ENCODE measurements at regions not wholly inside any gene's neighbourhood (a gene's known extent, or its start where the extent isn't known, plus 50 kb on each side); places are given as distances from the start of the nearest gene placed in this dataset.

DNA sequence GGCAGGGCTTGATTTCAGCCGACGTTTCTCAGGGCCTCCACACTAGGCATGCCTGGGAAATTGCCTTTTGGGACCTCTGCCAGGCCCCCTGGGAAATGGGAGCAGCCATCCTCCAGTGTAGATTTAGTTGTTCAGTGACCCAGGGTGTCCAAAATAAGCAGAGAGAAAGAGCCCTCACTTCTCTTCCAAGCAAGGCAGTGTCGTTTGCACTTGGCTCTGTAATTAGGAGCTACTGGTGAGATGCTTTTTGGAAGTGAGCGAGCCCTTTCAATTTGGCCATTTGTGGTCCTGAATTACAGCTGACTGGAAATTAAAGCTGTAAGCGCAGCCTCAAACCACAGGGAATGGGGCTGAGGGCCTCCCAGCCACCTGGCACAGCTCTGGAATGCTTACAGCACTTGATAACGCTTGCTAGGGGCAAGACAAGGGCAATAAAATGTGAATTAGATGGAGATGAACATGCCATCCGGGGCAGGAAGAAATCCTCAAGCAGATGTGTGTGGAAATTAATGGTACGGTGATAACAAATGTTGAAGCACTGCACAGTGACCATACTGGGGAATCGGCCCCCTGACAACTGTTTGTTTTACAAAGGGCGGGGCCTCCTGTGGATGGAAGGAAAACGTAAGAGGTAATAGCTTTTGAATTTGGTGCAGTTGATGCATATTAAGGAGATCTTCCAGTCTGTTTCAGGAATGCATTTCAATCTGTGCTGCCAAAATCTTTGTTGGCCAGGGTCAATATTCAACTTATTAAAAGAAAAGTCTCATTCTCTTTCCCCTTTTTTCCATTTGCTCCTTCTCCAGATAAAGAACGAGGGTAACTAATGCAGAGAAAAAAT is 173.1 kb downstream of the UXS1 start:
- Mint-ChIP-seq H3K27me3 (ENCODE audit: low read depth in 3 of 3) (peaks cover 0 to 4% (median 2%) of the 10 kb centered on the region in 3 donors), H3K4me3 (no peak overlapping the region), H3K4me1 (peaks cover 6% of the 10 kb centered on the region in 2 donors), H3K9me3 (no peaks in the 10 kb centered on the region), H3K36me3 (no peaks in the 10 kb centered on the region), H3K27ac (no peak overlapping the region)
- no peak for DNase-seq

DNA sequence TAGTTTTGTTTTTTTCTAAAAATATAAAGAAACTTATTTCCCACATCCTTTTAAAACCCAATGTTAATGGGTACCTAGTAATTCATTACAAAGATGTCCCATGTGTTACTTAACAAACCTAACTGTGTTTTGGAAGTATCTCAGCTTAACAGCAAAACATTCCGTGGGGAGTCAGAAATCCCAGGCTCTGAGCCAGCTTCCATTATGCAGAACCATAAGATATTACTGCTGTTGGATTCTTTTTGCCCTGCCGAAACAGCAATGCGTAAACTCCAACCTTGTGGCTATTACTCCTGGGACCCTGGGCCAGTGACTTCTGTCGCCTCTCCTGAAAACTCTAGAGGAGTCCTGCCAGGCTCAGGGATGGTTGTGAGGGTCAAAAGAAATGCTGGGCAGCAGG is 174.1 kb downstream of the UXS1 start:
- no peak overlapping the region for H3K27ac Mint-ChIP-seq
- H3K4me3 Mint-ChIP-seq = no peak overlapping the region
- DNase-seq = no peak
- H3K4me1 Mint-ChIP-seq = peaks cover 6% of the 10 kb centered on the region in 2 donors
- H3K27me3 Mint-ChIP-seq (ENCODE audit: low read depth in 3 of 3) = peaks cover 0 to 4% (median 2%) of the 10 kb centered on the region in 3 donors
- no peaks in the 10 kb centered on the region for H3K36me3 Mint-ChIP-seq
- H3K9me3 Mint-ChIP-seq = no peaks in the 10 kb centered on the region

DNA sequence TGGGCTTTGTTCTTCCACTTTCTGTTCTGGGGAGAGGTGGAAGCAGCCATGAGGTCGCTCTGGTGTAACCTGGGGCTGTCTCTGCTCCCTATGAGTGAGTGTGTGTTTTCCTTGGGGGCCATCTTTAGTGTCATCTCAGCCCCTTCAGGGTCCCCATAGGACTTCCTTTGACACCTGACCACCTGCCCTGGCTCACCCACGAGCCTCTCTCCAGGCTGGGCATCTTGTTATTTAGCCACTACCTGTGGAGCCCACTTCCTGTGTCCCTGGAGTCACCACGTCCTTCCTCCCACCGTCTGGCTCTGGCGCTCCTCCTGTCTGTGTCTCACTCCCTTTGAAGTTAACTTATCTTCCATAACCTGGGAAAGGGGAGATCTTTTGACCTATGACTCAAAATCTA is 176.0 kb downstream of the UXS1 start:
- no peak overlapping the region for H3K27ac Mint-ChIP-seq
- H3K9me3 Mint-ChIP-seq = no peaks in the 10 kb centered on the region
- no peak for DNase-seq
- H3K4me1 Mint-ChIP-seq = peaks cover 6 to 8% of the 10 kb centered on the region in 2 donors
- no peaks in the 10 kb centered on the region for H3K36me3 Mint-ChIP-seq
- peaks cover 2 to 4% (median 3%) of the 10 kb centered on the region in 3 donors for H3K27me3 Mint-ChIP-seq (ENCODE audit: low read depth in 3 of 3)
- H3K4me3 Mint-ChIP-seq = no peak overlapping the region

DNA sequence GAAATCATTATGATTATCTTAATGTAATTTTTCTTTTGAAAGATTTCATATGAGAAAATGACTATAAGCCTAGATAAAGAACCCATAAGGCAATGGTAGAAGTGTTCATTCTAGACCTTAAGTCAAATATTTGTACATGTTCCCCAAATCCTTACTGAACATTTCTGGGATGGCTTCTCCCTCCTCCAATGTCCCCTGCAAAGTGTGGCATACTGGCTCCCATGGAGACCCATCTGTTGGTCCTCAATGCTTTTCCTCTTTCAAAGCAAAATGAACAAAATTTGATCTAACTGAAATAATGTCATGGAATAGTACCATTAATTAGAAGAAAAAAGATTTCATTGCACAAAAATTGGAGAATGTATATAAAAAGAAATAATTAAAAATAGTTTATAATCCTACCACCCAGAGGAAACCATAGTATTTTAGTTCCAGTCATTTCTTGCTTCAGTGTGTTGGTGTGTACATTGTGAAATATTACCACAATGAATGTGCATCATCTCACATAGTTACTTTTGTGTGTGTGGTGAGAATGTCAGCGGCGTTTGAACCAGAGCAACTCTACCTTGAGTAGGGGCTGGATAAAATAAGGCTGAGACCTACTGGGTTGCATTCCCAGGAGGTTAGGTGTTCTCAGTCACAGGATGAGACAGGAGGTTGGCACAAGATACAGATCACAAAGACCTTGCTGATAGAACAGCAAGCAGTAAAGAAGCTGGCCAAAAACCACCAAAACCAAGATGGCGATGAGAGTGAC is 181.3 kb downstream of the UXS1 start:
- peaks cover 0 to 10% (median 6%) of the 10 kb centered on the region in 6 donors for H3K9me3 Mint-ChIP-seq
- H3K27ac Mint-ChIP-seq = peak overlapping the region in 2 of 6 donors; percentile 28 to 47
- peaks cover 0 to 3% (median 0%) of the 10 kb centered on the region in 3 donors for H3K27me3 Mint-ChIP-seq (ENCODE audit: low read depth in 3 of 3)
- no peak for DNase-seq
- peak overlapping the region in 1 of 5 donors; percentile 31 for H3K4me3 Mint-ChIP-seq
- H3K36me3 Mint-ChIP-seq = peaks cover 0 to 8% (median 0%) of the 10 kb centered on the region in 3 donors
- peaks cover 20% of the 10 kb centered on the region in 2 donors for H3K4me1 Mint-ChIP-seq

DNA sequence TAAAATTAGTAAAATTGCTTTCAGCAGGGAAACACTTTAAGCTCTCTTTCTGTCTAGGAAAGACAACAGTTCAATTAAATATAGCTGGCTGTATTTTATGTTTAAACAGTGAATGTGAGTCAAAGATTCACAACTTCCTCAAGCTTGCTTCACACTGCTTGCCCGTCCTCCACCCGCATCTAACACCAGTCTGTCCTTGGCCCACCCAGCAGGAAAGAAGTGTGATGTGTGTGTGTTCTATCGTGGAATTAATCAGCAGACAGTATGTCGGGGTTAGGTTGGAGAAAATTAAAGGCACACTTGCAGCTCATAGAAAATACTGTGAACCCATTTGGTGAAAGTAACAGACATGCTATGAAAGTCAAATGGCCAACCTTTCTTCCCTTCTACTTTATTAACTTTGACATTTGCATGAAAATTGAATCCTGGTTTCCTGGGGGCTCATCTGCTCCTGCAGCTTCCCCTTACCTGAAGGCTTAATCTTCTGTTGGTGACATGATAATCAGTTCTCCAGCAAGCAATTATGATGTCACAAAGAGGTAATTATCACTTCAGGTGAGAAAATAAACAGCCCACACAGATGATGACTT is 182.0 kb downstream of the UXS1 start:
- Mint-ChIP-seq H3K27me3 (ENCODE audit: low read depth in 3 of 3) (peaks cover 0 to 3% (median 0%) of the 10 kb centered on the region in 3 donors), H3K4me3 (peak overlapping the region in 3 of 5 donors; percentile 10 to 54 (median 47)), H3K36me3 (peaks cover under 1 to 11% (median under 1%) of the 10 kb centered on the region in 3 donors), H3K27ac (peak overlapping the region in 3 of 6 donors; percentile 28 to 68 (median 47)), H3K9me3 (peaks cover 2 to 14% (median 8%) of the 10 kb centered on the region in 6 donors), H3K4me1 (peaks cover 19 to 20% of the 10 kb centered on the region in 2 donors)
- peak in 2 of 3 donors; percentile 3 to 14 for DNase-seq

DNA sequence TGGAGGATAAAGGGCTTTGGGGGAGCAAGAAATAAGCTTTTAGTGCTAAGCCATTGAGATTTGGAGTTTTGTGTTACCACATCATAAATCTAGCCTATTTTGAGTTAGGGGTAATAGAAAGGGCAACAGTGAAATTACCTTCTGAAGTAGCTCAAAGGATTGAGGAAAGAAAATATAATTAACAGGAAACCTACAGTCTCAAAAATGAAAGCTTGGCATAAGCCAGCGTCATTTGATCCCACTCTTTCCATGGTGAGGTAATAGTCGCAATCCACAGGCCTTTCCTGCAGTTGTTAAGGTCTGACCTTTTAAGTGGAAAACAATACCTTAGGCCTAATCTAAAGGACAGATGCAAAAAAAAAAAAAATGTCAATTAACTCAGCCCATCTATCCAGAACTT is 182.7 kb downstream of the UXS1 start:
- Mint-ChIP-seq H3K27me3 (ENCODE audit: low read depth in 3 of 3) (peaks cover 0 to 3% (median 0%) of the 10 kb centered on the region in 3 donors), H3K27ac (peak overlapping the region in 2 of 6 donors; percentile 14 to 28), H3K4me3 (no peak overlapping the region), H3K9me3 (peaks cover 4 to 21% (median 14%) of the 10 kb centered on the region in 6 donors), H3K4me1 (peaks cover 19 to 20% of the 10 kb centered on the region in 2 donors), H3K36me3 (peaks cover 4 to 16% (median 7%) of the 10 kb centered on the region in 3 donors)
- no peak for DNase-seq

DNA sequence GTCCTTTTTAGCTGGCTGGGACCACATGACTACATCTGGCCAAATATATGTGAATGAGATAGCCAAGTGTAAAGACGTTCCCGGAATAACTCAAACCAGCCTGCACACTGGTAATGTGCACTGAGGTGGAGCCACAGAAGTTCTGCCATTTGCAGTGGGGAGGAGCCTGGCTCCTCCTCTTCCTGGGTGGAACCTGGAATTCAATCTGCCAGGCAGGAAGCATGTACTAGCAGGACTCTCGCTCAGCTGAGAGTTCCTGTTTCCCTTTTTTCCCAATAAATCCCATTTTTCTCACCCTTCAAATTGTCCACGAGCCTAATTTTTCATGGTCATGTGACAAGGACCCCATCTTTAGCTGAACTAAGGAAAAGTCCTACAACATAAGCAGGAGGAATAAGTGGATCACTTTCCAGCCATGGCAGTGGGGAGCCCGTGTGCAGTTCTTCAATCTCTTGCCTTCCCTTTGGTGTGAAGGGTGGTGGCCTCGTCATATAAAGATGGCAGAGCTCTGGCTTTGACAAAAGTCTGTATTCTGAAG is 183.2 kb downstream of the UXS1 start:
- Mint-ChIP-seq H3K9me3 (peaks cover 5 to 26% (median 17%) of the 10 kb centered on the region in 6 donors), H3K27me3 (ENCODE audit: low read depth in 3 of 3) (peaks cover 0 to 3% (median 3%) of the 10 kb centered on the region in 3 donors), H3K4me1 (peaks cover 19 to 20% of the 10 kb centered on the region in 2 donors), H3K4me3 (no peak overlapping the region), H3K36me3 (peaks cover 4 to 19% (median 8%) of the 10 kb centered on the region in 3 donors), H3K27ac (no peak overlapping the region)
- DNase-seq = no peak

DNA sequence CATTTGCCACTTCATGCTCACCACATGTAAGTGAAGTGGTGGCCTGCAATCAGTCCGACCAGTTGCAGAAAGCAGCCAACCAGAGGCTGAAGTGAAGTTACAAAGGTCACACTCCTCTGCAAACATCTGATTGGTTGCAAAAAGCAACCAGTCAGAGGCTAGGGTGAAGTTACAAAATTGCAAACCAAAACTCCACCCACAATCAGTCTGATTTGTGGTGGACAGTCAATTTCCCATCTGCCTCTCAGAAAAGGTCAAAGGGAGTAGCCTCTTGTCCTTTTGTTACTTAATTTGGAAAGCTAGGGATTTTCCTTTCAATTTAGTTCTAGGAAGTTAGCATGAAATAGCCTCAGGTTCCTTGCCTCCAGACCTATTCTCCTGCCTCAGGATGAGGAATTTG is 185.0 kb downstream of the UXS1 start:
- Mint-ChIP-seq H3K4me1 (peaks cover 19 to 20% of the 10 kb centered on the region in 2 donors), H3K9me3 (peaks cover 11 to 44% (median 31%) of the 10 kb centered on the region in 6 donors), H3K36me3 (peaks cover 10 to 21% (median 13%) of the 10 kb centered on the region in 3 donors), H3K27me3 (ENCODE audit: low read depth in 3 of 3) (peaks cover under 1 to 7% (median 2%) of the 10 kb centered on the region in 3 donors), H3K4me3 (no peak overlapping the region), H3K27ac (no peak overlapping the region)
- DNase-seq = no peak

DNA sequence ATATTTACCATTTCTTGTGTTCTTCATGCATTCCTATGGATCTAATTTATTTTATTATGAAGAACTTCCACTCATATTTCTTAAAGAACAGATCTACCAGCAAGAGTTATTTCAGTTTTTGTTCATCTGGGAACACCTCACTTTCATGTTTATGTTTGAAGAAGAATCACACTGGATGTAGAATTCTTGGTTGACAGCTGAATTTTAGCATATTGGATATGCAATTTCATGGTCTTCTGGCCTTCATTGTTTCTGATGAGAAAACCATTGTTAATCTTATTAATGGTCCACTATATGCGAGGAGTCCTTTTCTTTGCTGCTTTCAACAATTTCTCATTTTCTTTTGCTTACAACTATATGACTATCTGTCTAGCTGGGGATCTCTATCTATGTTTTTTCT is 189.2 kb downstream of the UXS1 start:
- Mint-ChIP-seq H3K9me3 (peaks cover 19 to 48% (median 35%) of the 10 kb centered on the region in 6 donors), H3K27ac (no peak overlapping the region), H3K36me3 (peaks cover 10 to 25% (median 18%) of the 10 kb centered on the region in 3 donors), H3K4me3 (no peak overlapping the region), H3K4me1 (no peaks in the 10 kb centered on the region), H3K27me3 (ENCODE audit: low read depth in 3 of 3) (peaks cover 3 to 11% (median 4%) of the 10 kb centered on the region in 3 donors)
- DNase-seq = no peak

DNA sequence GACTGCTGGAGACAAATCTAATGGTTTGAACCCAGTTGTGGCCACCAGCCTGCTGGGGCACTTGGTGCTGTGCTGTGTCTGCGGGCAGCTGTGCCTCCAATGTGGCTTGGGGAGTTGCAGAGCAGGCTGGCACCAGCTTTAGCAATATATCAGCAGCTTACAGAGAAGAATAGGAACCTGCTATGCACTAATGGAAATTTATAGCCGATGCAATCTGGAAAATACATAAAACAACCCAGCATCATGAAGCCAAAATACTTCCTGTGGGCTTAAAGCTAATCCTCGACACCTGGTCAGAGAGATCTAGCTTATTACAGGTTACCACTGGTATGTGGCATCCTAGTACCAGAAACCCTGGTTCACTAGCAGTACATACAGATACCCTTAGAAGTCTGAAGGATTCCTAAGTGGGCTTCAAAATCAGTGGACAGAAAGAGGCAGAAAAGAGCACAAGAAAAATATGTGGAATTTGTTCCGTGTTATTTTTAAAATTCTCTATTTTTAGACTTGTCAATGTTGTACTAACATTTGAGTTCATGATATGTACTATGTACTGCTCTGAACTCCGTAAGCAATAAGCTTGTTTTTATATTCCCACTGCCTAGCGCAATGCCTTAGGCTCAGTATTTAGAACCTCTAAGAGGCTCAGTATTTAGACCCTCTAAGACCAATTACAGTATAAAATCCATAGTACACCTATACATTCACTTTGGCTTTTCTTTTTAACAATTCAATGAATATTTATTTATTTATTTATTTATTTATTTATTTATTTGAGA is 194.7 kb downstream of the UXS1 start:
- no peaks in the 10 kb centered on the region for H3K4me1 Mint-ChIP-seq
- H3K9me3 Mint-ChIP-seq = peaks cover 12 to 24% (median 19%) of the 10 kb centered on the region in 6 donors
- peaks cover 0 to 13% (median 12%) of the 10 kb centered on the region in 3 donors for H3K36me3 Mint-ChIP-seq
- peaks cover 4 to 17% (median 4%) of the 10 kb centered on the region in 3 donors for H3K27me3 Mint-ChIP-seq (ENCODE audit: low read depth in 3 of 3)
- H3K4me3 Mint-ChIP-seq = no peak overlapping the region
- DNase-seq = no peak
- H3K27ac Mint-ChIP-seq = no peak overlapping the region

DNA sequence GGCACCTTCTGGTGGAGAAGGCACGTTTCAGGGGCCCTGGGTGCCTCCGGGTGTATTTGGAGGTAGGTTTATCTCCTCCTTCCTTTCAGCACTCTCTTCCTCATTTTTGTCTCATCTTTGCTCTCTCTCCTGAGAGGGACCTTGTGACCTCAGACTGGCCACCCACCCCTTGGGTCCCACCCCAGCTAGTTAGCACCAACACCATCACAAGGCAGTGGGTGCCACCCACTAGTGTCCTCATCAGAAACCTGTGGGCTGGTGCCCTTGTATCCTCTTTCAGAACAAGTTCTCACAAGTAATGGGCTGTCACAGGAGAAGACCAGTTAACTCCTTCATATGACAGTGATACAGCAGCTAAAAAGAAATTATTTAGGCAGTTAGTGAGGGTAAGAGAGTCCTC is 196.4 kb downstream of the UXS1 start:
- Mint-ChIP-seq H3K27me3 (ENCODE audit: low read depth in 3 of 3) (peaks cover 2 to 17% (median 4%) of the 10 kb centered on the region in 3 donors), H3K4me3 (no peak overlapping the region), H3K4me1 (no peaks in the 10 kb centered on the region), H3K9me3 (peaks cover 24 to 32% (median 31%) of the 10 kb centered on the region in 6 donors), H3K36me3 (peaks cover 0 to 21% (median 13%) of the 10 kb centered on the region in 3 donors), H3K27ac (no peak overlapping the region)
- no peak for DNase-seq

DNA sequence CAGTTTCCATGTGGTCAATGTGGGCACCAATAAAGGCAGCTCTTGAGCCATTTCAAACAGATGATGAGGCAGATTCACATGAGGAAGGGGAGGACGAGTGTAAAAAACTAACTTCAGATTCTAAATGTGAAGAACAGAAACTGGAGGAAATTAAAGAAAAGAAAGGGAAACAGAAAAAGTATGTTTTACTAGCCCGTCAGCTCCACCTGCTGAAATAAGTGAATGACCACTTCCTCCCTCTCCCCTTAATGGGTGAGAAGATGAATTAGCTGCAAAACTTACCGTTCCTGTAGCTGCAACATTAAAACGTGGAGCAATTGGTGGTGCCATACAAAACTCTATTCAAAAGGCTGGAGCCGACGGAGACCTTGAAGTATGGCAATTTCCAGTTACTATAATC is 203.5 kb downstream of the UXS1 start:
- Mint-ChIP-seq H3K27ac (peak overlapping the region in 2 of 6 donors; percentile 4 to 36), H3K4me3 (no peak overlapping the region), H3K36me3 (peaks cover 0 to 23% (median 13%) of the 10 kb centered on the region in 3 donors), H3K4me1 (peaks cover 12 to 13% of the 10 kb centered on the region in 2 donors), H3K27me3 (ENCODE audit: low read depth in 3 of 3) (peaks cover 1 to 11% (median 2%) of the 10 kb centered on the region in 3 donors), H3K9me3 (peaks cover 23 to 47% (median 39%) of the 10 kb centered on the region in 6 donors)
- DNase-seq = peak in 1 of 3 donors; percentile 11
